NB4 (cell line): ENCODE measurements at regions not wholly inside any gene's neighbourhood (a gene's known extent, or its start where the extent isn't known, plus 50 kb on each side); places are given as distances from the start of the nearest gene placed in this dataset.

Source experiments
- MYC ChIP-seq: IDR thresholded peaks from 2 replicates; pipeline ENCODE4 v1.6.1; 2011; ENCODE audit warnings: low read depth, low read length
- POLR2A ChIP-seq: IDR thresholded peaks from 2 replicates; pipeline ENCODE4 v1.6.1; 2011; ENCODE audit warnings: mild to moderate bottlenecking; ENCODE audit not compliant: insufficient read length; ENCODE audit errors: extremely low read depth
- TF ChIP-seq, protein P1 (sequence below): IDR thresholded peaks from one replicate; pipeline ENCODE4 v1.5.1; 2012; ENCODE audit warnings: low read depth, low read length
- TF ChIP-seq, protein P2 (sequence below): IDR thresholded peaks from 2 replicates; pipeline ENCODE4 v1.6.1; 2011; ENCODE audit warnings: low read depth, low read length

DNA sequence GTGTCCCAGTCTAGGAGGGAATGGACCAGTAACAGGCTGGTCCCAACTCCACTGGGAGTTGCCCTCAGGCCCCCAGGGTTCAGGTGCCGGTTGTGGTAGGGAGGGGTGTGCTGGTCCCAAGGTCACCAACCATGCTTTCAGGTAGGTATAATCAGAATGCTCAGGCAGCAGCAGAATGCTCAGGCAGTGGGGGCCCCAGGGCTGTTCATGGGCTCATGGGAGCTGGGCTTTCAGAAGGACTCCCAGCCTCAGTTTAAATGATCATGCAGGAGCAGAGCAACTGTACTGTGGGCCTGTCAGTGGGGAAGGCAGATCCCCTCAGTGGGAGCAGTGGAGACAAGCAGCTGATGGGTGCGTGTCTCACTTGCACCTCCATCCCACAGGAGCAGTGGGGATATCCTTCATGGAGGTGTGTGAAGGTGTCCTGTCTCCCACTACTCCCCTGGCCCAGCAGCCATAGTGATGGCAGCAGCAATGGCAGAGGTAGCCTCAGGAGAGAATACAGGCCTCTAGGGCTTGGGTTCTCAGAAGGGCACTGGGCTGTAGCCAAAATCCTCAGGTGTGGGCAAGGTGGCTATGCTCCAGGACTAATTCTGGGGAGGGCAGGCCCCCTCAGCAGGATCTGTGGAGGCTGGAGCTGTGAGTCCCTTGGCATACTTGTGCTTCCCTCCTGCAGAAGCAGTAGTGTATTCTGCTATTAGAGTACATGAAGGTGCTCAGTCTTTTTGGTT, 917.3 kb upstream of the B3GALT2 start:
- TF ChIP-seq, protein P1, sequence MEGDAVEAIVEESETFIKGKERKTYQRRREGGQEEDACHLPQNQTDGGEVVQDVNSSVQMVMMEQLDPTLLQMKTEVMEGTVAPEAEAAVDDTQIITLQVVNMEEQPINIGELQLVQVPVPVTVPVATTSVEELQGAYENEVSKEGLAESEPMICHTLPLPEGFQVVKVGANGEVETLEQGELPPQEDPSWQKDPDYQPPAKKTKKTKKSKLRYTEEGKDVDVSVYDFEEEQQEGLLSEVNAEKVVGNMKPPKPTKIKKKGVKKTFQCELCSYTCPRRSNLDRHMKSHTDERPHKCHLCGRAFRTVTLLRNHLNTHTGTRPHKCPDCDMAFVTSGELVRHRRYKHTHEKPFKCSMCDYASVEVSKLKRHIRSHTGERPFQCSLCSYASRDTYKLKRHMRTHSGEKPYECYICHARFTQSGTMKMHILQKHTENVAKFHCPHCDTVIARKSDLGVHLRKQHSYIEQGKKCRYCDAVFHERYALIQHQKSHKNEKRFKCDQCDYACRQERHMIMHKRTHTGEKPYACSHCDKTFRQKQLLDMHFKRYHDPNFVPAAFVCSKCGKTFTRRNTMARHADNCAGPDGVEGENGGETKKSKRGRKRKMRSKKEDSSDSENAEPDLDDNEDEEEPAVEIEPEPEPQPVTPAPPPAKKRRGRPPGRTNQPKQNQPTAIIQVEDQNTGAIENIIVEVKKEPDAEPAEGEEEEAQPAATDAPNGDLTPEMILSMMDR, result no peak
- no peak for TF ChIP-seq MYC
- no peak for TF ChIP-seq POLR2A
- TF ChIP-seq, protein P2, sequence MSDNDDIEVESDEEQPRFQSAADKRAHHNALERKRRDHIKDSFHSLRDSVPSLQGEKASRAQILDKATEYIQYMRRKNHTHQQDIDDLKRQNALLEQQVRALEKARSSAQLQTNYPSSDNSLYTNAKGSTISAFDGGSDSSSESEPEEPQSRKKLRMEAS, result no peak
